Epithelial cell of esophagus (primary cell): ENCODE measurements at regions not wholly inside any gene's neighbourhood (a gene's known extent, or its start where the extent isn't known, plus 50 kb on each side); places are given as distances from the start of the nearest gene placed in this dataset.
A peak's percentile ranks its signal among the peaks of the same experiment; 100 is the strongest.

ENCODE experiments used
- DNase-seq: peaks from one replicate; pipeline ENCODE4 v3.0.0; 2010; ENCODE audit warnings: low read depth
- H3K4me3 ChIP-seq: 2 replicates; pipeline ENCODE4 v1.5.1; 2011; ENCODE audit warnings: mild to moderate bottlenecking, low read length, control low read depth
- TF ChIP-seq, protein P1 (sequence below): IDR thresholded peaks from 2 replicates; pipeline ENCODE4 v1.5.1; 2011; ENCODE audit warnings: low read depth, mild to moderate bottlenecking, low read length, control low read depth, inconsistent platforms; ENCODE audit not compliant: insufficient read depth; ENCODE audit errors: missing control alignments

DNA sequence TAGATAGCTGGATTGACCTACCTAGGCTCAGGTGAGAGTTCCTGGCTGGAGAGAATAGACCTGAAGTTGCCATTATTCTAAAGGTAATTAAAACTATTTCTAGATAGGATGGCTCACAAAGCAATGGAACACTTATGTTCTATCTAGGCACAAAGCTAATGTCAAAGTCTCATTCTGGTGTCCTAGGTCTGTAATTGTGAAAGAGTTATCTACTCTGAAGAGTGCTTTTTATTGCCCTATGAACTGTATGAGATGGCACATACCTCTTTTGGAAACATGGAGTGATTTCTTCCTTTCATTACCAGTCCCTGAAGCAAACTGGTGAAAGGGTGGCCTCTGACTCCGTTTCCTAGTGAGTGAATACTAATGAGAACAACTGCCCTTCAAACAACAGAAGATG, 80.3 kb downstream of the MTNR1B start:
- no peak overlapping the region for H3K4me3 ChIP-seq
- TF ChIP-seq, protein P1, sequence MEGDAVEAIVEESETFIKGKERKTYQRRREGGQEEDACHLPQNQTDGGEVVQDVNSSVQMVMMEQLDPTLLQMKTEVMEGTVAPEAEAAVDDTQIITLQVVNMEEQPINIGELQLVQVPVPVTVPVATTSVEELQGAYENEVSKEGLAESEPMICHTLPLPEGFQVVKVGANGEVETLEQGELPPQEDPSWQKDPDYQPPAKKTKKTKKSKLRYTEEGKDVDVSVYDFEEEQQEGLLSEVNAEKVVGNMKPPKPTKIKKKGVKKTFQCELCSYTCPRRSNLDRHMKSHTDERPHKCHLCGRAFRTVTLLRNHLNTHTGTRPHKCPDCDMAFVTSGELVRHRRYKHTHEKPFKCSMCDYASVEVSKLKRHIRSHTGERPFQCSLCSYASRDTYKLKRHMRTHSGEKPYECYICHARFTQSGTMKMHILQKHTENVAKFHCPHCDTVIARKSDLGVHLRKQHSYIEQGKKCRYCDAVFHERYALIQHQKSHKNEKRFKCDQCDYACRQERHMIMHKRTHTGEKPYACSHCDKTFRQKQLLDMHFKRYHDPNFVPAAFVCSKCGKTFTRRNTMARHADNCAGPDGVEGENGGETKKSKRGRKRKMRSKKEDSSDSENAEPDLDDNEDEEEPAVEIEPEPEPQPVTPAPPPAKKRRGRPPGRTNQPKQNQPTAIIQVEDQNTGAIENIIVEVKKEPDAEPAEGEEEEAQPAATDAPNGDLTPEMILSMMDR, result no peak
- DNase-seq, result no peak

DNA sequence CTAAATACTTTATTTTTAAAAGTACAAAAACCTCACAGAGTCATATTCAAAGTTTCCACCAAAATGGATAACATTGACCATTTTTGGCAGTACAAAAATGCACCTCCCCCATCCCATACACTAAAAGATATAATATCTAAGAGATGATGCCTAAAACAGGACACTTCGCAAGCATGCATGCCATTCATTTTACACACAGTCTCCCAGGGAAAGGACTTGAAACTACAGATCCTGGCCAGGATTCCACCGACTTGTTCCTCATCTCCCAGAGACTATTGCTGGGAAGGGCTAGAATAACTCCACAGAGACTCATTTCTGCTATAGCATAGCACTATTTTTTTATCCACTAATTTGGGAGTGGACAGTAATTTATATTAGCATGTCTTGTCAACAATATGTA, 81.7 kb downstream of the MTNR1B start:
- peak; percentile 44 for DNase-seq
- no peak overlapping the region for H3K4me3 ChIP-seq
- TF ChIP-seq, protein P1, result no peak

DNA sequence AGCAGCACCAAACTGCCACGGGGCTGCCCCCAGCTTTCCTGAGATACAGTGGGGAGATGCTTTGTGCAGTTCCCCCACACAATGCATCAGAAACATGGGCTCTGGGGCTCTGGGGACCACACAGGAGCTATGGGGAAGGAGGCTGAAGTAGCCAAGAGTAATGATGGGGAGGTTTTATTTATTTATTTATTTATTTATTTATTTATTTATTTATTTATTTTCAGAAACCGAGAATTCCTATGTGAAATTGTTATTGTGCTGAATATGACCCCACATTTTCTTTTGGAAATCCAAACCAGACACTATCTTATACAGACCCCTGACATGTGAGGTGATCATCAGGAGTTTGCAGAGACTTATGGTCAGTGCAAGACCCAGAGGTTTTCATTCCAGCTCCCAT, 84.4 kb downstream of the MTNR1B start:
- DNase-seq, result no peak
- TF ChIP-seq, protein P1, result no peak
- H3K4me3 ChIP-seq, result no peak overlapping the region

DNA sequence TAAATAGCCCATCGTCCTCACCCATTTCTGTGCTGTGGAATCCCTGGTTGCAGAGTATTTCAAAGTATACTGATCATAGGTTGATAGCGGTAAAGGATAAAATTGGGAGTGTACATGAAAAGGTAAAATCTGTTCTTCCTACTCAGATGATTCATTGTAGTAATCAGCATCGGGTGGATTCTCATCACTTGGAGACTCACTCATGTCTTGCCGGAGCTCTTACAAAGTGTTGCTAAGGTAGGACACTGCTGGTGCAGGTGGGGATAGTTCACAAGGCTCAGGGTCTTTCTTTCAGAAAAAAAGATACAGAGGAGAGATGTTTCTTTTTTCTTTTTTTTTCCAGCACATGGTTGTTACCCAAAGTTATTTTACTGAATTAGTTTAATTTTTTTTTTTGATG, 84.8 kb downstream of the MTNR1B start:
- no peak overlapping the region for H3K4me3 ChIP-seq
- TF ChIP-seq, protein P1, result no peak
- peak; percentile 63 for DNase-seq

DNA sequence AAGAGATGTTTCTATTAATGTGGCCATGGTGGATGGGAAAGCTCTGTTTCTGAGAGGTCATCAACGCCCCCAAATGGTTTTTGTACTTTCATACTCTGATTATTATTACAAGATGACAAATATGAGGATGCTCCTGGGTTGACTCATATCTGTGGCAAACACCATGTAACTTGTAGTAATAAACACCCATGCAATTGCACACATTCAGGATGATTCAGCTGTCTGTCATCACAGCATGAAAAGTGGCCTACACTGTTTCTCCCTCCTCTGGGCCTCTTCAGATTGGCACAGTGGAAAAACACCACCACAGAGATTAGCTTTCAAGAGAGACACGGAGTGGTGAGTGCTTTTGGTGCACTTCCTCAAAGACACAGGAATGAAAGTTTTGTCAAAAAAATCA, 85.4 kb downstream of the MTNR1B start:
- peak; percentile 98 for DNase-seq
- TF ChIP-seq, protein P1, result no peak

DNA sequence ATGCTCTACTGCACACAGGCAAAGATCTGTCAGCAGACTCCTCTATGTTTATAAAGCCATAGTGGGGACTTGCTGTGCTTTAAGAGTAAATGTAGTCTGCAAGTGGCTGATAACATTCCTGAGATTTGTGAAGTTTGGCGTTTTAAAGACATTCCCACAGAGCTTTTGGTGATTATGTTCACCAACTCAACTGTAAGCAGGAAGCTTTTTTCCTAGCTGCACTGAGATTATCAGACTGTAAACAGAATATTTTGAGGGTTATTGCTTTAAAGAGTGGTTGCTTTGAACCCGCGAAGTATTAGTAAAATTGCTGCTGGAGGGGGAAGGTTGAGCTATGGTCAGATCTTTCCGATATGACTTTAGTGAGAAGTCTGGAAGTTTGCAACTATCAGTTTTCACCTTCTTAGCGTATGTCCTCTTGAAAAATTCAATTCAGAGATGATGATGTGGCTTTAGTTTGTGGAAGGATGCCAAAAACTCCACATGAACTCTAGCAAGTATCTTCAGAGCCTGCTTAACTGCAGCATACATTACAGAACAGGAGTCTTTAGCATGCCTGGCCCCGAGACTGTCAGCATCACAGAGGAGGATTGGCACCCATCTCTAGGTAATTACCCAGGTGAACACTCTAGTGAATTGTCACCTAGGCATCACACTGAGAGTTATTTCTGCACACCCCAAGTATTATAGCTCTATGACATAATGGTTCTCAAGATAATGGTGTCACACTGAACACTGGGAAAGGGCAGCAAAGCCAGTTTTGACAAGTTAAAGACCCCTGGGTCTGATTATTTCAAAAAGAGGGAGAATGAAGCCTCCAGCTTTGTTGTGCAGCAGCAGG, 89.9 kb downstream of the MTNR1B start:
- TF ChIP-seq, protein P1, result no peak
- DNase-seq, result peak; percentile 25
- H3K4me3 ChIP-seq, result no peak overlapping the region

More for the DNA sequence above, 85.4 kb downstream of the MTNR1B start:
- H3K4me3 ChIP-seq, result no peak overlapping the region

DNA sequence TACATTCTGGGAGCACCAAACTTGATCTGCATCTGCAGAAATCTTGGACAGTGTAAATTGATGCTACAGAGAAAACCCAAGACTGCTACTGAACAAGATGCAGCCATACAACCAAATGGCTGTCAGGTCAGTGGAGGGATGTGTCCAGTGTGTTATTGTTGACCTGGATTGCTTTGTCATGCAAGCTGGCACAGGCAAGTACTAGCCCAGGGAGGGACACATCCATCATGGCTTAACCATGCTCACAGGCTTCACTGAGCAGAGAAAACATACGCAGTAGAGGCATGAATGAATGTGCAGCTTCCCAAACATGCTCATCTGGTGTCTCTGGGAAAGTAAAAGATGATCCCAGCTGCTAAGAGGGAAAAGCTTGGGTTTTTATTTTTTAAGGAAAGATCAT, 93.6 kb downstream of the MTNR1B start:
- TF ChIP-seq, protein P1, result no peak
- DNase-seq, result no peak
- H3K4me3 ChIP-seq, result no peak overlapping the region
